Large intestine (tissue), 3 donors: ENCODE measurements at regions not wholly inside any gene's neighbourhood (a gene's known extent, or its start where the extent isn't known, plus 50 kb on each side); places are given as distances from the start of the nearest gene placed in this dataset.

Experiments
- DNase-seq, 2 donors: peaks; one replicate each; pipeline versions ENCODE4 v3.0.0 to v3.0.0-alpha.2; 2013
- H3K27ac ChIP-seq: one replicate; pipeline ENCODE4 v1.5.1; 2013; ENCODE audit warnings: low read length
- H3K27me3 ChIP-seq: 2 replicates; pipeline ENCODE4 v1.6.1; 2013; ENCODE audit warnings: low read length; ENCODE audit not compliant: control insufficient read depth, insufficient read depth
- H3K36me3 ChIP-seq: 2 replicates; pipeline ENCODE4 v1.6.1; 2013; ENCODE audit warnings: low read length; ENCODE audit not compliant: control insufficient read depth, insufficient read depth
- H3K4me1 ChIP-seq: one replicate; pipeline ENCODE4 v1.6.1; 2013; ENCODE audit warnings: low read length; ENCODE audit not compliant: control insufficient read depth, insufficient read depth
- H3K4me3 ChIP-seq: one replicate; pipeline ENCODE4 v1.5.1; 2013; ENCODE audit warnings: low read length
- H3K9me3 ChIP-seq: one replicate; pipeline ENCODE4 v1.6.1; 2013; ENCODE audit warnings: mild to moderate bottlenecking, low read depth, low read length, moderate library complexity; ENCODE audit not compliant: control insufficient read depth
- WGBS: methylation state at CpG from one replicate; pipeline ENCODE4 v1.1.5; 2013; ENCODE audit warnings: low lambda C conversion rate; ENCODE audit not compliant: insufficient coverage; 5-methylcytosine and 5-hydroxymethylcytosine counted together

GRCh38 chr10:10101106-10101505 lies 916.6 kb upstream of the CELF2 start:
- H3K27me3 ChIP-seq = no peaks in the 10 kb centered on the region
- no peaks in the 10 kb centered on the region for H3K4me1 ChIP-seq
- DNase-seq = no peak
- H3K4me3 ChIP-seq = no peak overlapping the region
- no peaks in the 10 kb centered on the region for H3K36me3 ChIP-seq
- H3K9me3 ChIP-seq = no peaks in the 10 kb centered on the region
- H3K27ac ChIP-seq = no peak overlapping the region
- no CpG with 5 or more reads among the region's 5 CpGs for WGBS

- no CpG with 5 or more reads among the region's 5 CpGs for WGBS
- no peak overlapping the region for H3K27ac ChIP-seq
- no peaks in the 10 kb centered on the region for H3K27me3 ChIP-seq
- no peaks in the 10 kb centered on the region for H3K36me3 ChIP-seq
- no peak overlapping the region for H3K4me3 ChIP-seq
- H3K9me3 ChIP-seq = no peaks in the 10 kb centered on the region
- DNase-seq = no peak
- no peaks in the 10 kb centered on the region for H3K4me1 ChIP-seq
Measured at GRCh38 chr10:10110844-10111490, 906.7 kb upstream of the CELF2 start.

GRCh38 chr10:10118131-10118530 lies 899.5 kb upstream of the CELF2 start:
- Histone ChIP-seq H3K4me1 (no peaks in the 10 kb centered on the region), H3K9me3 (no peaks in the 10 kb centered on the region), H3K36me3 (no peaks in the 10 kb centered on the region), H3K4me3 (no peak overlapping the region), H3K27me3 (no peaks in the 10 kb centered on the region), H3K27ac (no peak overlapping the region)
- no CpG with 5 or more reads among the region's 1 CpG for WGBS
- no peak for DNase-seq

- H3K4me1 ChIP-seq = no peaks in the 10 kb centered on the region
- no peak overlapping the region for H3K27ac ChIP-seq
- no peaks in the 10 kb centered on the region for H3K27me3 ChIP-seq
- WGBS = 93% methylated on average over 2 of the region's 3 CpGs
- DNase-seq = no peak
- no peaks in the 10 kb centered on the region for H3K36me3 ChIP-seq
- H3K4me3 ChIP-seq = no peak overlapping the region
- H3K9me3 ChIP-seq = no peaks in the 10 kb centered on the region
Measured at GRCh38 chr10:10120671-10121070, 897.0 kb upstream of the CELF2 start.

- Histone ChIP-seq H3K9me3 (no peaks in the 10 kb centered on the region), H3K27ac (no peak overlapping the region), H3K36me3 (no peaks in the 10 kb centered on the region), H3K27me3 (no peaks in the 10 kb centered on the region), H3K4me1 (no peaks in the 10 kb centered on the region), H3K4me3 (no peak overlapping the region)
- DNase-seq = no peak
- WGBS = 85% methylated on average over 3 of the region's 4 CpGs
Measured at GRCh38 chr10:10125676-10126075, 892.0 kb upstream of the CELF2 start.

GRCh38 chr10:10126218-10126617 lies 891.5 kb upstream of the CELF2 start:
- Histone ChIP-seq H3K27ac (no peak overlapping the region), H3K4me1 (no peaks in the 10 kb centered on the region), H3K36me3 (no peaks in the 10 kb centered on the region), H3K27me3 (no peaks in the 10 kb centered on the region), H3K9me3 (no peaks in the 10 kb centered on the region), H3K4me3 (no peak overlapping the region)
- no CpG with 5 or more reads among the region's 3 CpGs for WGBS
- DNase-seq = no peak

GRCh38 chr10:10128387-10128786 lies 889.3 kb upstream of the CELF2 start:
- H3K36me3 ChIP-seq = no peaks in the 10 kb centered on the region
- no peaks in the 10 kb centered on the region for H3K4me1 ChIP-seq
- no CpG with 5 or more reads among the region's 3 CpGs for WGBS
- no peaks in the 10 kb centered on the region for H3K9me3 ChIP-seq
- no peak overlapping the region for H3K27ac ChIP-seq
- DNase-seq = peak in 1 of 2 donors; percentile 4
- H3K27me3 ChIP-seq = no peaks in the 10 kb centered on the region
- no peak overlapping the region for H3K4me3 ChIP-seq

- no peak for DNase-seq
- Histone ChIP-seq H3K27ac (no peak overlapping the region), H3K36me3 (no peaks in the 10 kb centered on the region), H3K9me3 (no peaks in the 10 kb centered on the region), H3K27me3 (no peaks in the 10 kb centered on the region), H3K4me1 (no peaks in the 10 kb centered on the region), H3K4me3 (no peak overlapping the region)
- WGBS = 80% methylated on average over 1 of the region's 2 CpGs
Measured at GRCh38 chr10:10130686-10131085, 887.0 kb upstream of the CELF2 start.

GRCh38 chr10:10132009-10132408 lies 885.7 kb upstream of the CELF2 start:
- WGBS = no CpG with 5 or more reads among the region's 1 CpG

GRCh38 chr10:10133281-10133680 lies 884.4 kb upstream of the CELF2 start:
- no peaks in the 10 kb centered on the region for H3K9me3 ChIP-seq
- no CpG with 5 or more reads among the region's 1 CpG for WGBS
- H3K4me1 ChIP-seq = no peaks in the 10 kb centered on the region

More at GRCh38 chr10:10132009-10132408, 885.7 kb upstream of the CELF2 start:
- DNase-seq = no peak
- Histone ChIP-seq H3K9me3 (no peaks in the 10 kb centered on the region), H3K27me3 (no peaks in the 10 kb centered on the region), H3K36me3 (no peaks in the 10 kb centered on the region), H3K4me1 (no peaks in the 10 kb centered on the region), H3K4me3 (no peak overlapping the region), H3K27ac (no peak overlapping the region)

GRCh38 chr10:10138685-10139084 lies 879.0 kb upstream of the CELF2 start:
- Histone ChIP-seq H3K9me3 (no peaks in the 10 kb centered on the region), H3K27ac (no peak overlapping the region), H3K4me3 (no peak overlapping the region), H3K4me1 (no peaks in the 10 kb centered on the region), H3K36me3 (no peaks in the 10 kb centered on the region), H3K27me3 (no peaks in the 10 kb centered on the region)
- WGBS = 63% methylated on average over 2 of the region's 2 CpGs
- DNase-seq = no peak

More at GRCh38 chr10:10133281-10133680, 884.4 kb upstream of the CELF2 start:
- Histone ChIP-seq H3K27me3 (no peaks in the 10 kb centered on the region), H3K36me3 (no peaks in the 10 kb centered on the region), H3K4me3 (no peak overlapping the region), H3K27ac (no peak overlapping the region)
- DNase-seq = no peak
